HG03060 (cell line): ENCODE measurements at regions not wholly inside any gene's neighbourhood (a gene's known extent, or its start where the extent isn't known, plus 50 kb on each side); places are given as distances from the start of the nearest gene placed in this dataset.

ENCODE experiments used
- ATAC-seq: cut with Tn5 transposase; IDR thresholded peaks from one replicate; pipeline ENCODE4 v1.9.1; 2021; ENCODE audit warnings: low read depth, moderate number of reproducible peaks; ENCODE audit not compliant: unreplicated experiment

- no peak for ATAC-seq
Observed at GRCh38 chr20:10769700-10770099, 95.9 kb upstream of the JAG1 start.

GRCh38 chr20:10770753-10771152, 97.0 kb upstream of the JAG1 start:
- no peak for ATAC-seq

- no peak for ATAC-seq
Observed at GRCh38 chr20:10771435-10772140, 97.8 kb upstream of the JAG1 start.

GRCh38 chr20:10774357-10774943, 100.7 kb upstream of the JAG1 start:
- ATAC-seq = no peak

GRCh38 chr20:10777710-10778109, 103.9 kb upstream of the JAG1 start:
- no peak for ATAC-seq

- no peak for ATAC-seq
Observed at GRCh38 chr20:10779911-10780310, 106.1 kb upstream of the JAG1 start.

GRCh38 chr20:10780901-10781300, 107.1 kb upstream of the JAG1 start:
- ATAC-seq = no peak

GRCh38 chr20:10781526-10781925, 107.7 kb upstream of the JAG1 start:
- ATAC-seq = no peak

- ATAC-seq = no peak
Observed at GRCh38 chr20:10783707-10784553, 110.1 kb upstream of the JAG1 start.

GRCh38 chr20:10784554-10785183, 110.9 kb upstream of the JAG1 start:
- ATAC-seq = no peak

- ATAC-seq = no peak
Observed at GRCh38 chr20:10786678-10787077, 112.9 kb upstream of the JAG1 start.

- no peak for ATAC-seq
Observed at GRCh38 chr20:10788055-10788454, 114.3 kb upstream of the JAG1 start.

GRCh38 chr20:10788877-10789276, 115.1 kb upstream of the JAG1 start:
- ATAC-seq = no peak

GRCh38 chr20:10789386-10789785, 115.6 kb upstream of the JAG1 start:
- ATAC-seq = no peak

- ATAC-seq = no peak
Observed at GRCh38 chr20:10790013-10790412, 116.2 kb upstream of the JAG1 start.

GRCh38 chr20:10792291-10792690, 118.5 kb upstream of the JAG1 start:
- ATAC-seq = no peak

- no peak for ATAC-seq
Observed at GRCh38 chr20:10793766-10794165, 120.0 kb upstream of the JAG1 start.

GRCh38 chr20:10794765-10795164, 121.0 kb upstream of the JAG1 start:
- ATAC-seq = no peak

- ATAC-seq = no peak
Observed at GRCh38 chr20:10795286-10796026, 121.7 kb upstream of the JAG1 start.

- ATAC-seq = no peak
Observed at GRCh38 chr20:10798811-10799210, 125.0 kb upstream of the JAG1 start.
